CD4-positive, alpha-beta T cell treated with Interleukin-6 at 100 ng/mL for 8 hours (primary cell): ENCODE measurements at regions not wholly inside any gene's neighbourhood (a gene's known extent, or its start where the extent isn't known, plus 50 kb on each side); places are given as distances from the start of the nearest gene placed in this dataset.

Experiments
- DNase-seq: peaks from one replicate; pipeline ENCODE4 v3.0.0-alpha.2; 2020; ENCODE audit warnings: mixed read lengths, low spot score

DNA sequence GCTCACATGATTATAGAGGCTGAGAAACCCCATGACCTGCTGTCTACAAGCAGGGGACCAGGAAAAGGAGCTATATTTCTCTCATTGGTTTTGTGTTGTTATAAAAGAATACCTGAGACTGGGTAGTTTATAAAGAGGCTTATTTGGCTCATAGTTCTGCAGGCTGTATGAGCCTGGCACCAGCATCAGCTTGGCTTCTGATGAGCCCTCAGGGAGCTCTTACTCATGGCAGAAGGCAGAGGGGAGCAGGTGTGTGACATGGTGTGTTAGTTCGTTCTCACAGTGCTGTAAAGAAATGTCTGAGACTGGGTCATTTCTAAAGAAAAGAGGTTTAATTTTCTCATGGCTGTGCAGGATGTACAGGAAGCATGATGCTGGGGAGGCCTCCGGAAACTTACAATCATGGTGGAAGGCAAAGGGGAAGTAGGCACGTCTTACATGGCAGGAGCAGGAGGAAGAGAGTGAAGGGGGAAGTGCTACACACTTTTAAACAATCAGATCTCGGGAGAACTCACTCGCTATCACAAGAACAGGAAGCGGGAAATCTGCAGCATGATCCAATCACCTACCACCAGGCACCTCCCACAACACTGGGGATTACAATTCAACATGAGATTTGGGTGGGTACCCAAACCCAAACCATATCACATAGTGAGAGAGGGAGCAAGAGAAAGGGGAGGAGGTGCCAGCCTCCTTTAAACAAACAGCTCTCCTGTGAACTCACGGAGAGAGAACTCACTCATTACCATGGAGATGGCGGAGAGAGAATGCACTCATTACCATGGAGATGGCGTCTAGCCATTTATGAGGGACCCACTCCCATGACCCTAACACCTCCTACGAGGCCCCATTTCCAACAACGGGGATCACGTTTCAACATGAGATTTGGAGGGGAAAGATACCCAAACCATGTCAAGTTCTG is 133.4 kb downstream of the JCAD start:
- no peak for DNase-seq

DNA sequence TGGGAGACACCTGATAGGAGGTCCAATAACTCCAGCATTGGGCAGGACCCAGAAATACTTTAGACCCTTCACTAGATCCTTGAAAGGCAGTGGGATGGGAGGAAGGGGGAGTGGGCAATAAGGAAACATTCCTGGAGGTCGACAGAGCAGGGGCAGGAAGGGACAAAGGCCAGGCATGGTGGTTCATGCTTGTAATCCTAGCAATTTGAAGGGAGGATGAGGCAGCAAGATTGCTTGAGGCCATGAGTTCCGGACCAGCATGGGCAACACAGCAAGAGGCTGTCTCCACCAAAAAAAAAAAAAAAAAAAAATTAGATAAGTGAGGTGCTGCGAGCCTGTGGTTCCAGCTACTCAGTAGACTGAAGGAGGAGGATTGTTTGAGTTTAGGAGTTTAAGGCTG is 134.9 kb downstream of the JCAD start:
- DNase-seq: no peak

DNA sequence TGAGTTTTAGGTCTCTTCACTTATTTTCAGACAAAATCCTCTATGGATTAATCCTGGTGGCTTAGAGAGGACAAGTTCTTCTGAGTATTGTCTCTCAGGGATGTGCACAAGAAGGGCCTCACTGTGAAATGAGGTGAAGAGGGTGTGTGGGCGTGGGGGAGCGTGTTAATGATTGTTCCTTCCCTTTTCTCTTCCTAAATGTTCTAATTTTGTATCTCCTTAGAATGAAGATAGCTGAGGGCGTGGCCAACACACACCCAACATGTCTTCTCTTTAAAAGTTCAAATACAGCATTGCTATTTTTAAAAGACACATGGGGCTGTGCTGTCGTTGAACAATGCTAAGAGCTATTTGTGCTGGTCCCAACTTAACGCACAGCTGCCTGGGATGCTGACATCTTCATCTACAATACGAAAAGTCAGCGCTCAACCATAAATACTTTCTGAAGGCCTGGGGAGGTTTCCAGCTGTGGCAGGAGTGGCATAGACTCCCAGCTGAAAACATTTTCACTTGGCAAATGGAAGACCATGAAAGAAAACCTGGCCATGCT is 135.9 kb downstream of the JCAD start:
- DNase-seq: no peak

DNA sequence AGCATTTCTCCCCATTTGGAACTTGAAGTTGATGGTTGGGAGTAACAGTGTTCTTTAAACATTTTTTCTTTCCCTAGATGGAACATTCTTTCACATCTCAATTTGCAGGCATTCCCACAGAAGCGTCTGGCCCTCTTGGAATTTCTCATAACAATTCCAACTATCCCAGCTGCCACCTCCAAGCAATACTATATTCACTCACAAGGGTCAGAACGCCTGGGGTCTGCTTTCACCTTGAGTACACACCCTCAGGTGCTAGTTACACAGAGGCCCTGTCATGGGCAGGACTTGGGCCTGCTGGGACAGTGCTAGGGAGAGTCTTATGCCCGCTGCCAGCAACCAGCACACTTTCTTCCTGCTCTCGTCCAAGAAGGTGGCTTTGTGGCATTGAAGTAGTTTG is 136.5 kb downstream of the JCAD start:
- DNase-seq: no peak

DNA sequence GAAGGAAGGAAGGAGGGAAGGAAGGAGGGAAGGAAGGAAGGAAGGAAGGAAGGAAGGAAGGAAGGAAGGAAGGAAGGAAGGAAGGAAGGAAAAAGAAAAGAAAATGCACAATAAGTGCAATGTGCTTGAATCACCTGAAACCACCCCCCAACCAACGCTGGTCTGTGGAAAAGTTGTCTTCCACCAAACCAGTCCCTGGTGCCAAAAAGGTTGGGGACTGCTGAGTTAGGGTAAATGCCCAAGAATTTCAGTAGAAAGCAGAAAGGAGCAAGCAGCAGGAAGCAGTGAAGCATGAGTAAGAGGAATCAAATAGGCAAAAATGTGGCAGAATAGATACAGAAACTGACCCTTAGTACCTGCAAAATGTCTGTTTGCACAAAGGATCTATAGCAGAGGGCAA is 137.2 kb downstream of the JCAD start:
- DNase-seq: no peak

DNA sequence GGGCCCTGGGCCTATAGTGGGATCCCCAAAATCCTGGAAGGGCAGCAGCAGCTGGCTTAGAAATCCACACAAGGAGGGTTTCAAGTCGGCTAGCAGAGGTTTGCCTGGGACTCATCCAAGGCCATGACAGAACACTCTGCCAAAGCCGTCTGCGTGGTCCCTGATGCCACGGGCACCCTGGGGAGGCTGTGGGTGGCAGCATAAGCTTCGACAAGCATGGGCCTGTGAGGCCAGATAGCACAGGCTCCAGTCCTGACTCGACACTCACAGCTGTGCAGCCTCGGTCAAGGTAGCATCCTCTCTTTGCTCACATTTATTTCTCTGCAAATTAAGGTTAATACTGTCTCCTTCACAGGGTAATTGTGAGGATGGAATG is 138.3 kb downstream of the JCAD start:
- no peak for DNase-seq

DNA sequence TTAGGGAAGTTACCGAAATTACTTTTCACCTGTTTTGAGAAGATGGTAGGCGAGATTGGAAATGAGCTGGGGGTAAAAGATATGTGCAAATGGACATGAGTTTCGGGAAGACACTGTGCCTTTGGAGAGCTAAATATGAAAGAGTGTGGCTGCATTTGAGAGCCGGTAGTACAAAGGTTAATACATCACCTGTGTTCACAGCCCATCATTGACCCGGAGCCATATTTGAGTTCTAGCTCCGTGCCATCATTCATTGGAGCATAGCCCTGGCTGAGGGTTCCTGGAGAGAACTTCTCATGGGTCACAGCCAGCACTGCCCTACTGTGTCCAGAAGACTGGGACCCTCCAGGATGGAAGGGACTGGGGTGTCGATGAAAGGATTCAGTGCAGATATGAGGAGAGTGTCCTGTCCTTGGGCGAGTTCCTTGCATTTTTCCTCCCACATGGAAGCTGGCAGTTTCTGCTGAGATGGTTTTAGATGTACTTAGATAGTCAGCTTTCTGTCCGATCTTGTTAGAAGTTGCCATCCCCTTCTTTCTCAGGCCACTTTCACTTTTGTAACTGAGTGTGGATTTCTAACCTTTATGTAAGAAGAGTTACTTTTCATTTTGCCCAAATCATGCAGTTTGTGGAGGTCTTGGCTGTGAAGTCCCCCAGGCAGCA is 138.8 kb downstream of the JCAD start:
- no peak for DNase-seq

DNA sequence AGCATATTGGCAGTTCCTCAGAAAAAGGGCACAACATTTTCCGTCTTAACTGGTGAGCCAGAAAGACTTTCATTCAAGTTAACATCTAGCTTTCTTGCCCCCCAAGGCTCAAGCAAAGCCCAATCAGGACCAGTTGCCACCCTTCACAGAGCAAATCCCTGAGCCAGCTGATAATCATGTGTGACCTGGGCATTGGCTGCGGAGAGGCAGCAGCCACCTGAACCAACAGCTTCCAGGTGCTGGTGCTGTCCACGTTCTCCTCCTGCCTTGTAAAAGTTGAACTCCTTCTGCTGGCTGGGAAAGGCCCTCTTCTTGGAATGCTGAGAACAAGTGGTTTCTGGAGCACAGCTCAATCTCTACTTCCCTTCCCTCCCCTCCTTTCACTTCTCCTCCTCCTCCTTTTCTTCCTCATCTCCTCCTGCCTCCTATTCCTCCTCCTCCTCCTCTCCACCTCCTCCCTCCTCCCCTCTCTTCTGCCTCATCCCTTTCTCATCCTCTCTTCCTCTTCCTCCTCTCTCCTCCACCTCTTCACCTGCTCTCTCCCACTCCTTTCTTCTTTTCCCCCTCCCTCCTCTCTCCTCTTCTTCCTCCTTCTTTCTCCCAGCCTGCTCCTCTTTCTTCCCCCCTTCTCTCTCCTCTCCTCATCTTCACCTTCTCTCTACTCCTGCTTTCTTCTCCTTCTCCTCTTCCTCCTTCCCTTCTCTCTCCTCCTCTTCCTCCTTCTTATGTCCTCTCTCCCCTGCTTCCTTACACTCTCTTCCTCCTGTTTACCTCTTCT is 140.6 kb downstream of the JCAD start:
- no peak for DNase-seq

DNA sequence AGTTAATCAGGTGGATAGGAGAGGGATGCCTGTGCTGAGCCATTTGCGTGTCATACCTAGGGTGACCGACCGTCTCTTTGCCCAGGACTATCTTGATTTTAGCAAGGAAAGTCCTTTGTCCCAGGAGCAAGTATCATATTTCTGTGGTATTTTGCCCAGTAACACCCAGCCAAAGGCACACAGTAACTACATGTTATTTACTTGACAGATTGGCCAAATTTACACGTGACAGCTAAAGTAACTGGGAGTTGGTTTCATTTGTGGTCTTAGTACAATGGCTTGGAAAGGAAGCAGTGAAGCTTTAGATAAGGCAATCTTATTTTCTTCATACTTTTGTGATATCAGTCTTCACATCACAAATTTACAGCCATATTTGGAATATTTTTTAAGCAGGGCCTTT is 142.1 kb downstream of the JCAD start:
- DNase-seq: no peak

DNA sequence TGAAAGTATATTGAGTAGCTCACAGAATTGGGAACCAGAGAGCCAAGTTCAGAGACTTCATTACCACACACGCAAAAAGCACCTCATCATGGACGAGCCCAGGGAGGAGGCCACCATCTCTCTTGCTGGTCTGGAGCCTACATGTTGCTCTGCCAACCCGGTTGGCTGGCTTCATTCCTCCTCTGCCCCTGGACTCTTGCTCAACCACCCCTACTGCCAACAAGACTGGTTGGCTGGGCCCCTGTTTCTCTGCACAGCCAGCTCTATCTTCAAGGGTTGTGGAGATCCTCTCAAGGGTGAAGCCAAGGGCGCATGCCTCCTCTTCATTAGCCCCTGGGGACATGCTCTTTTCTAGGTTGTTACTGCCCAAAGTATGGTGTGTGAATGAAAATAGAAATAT is 142.7 kb downstream of the JCAD start:
- DNase-seq: no peak

DNA sequence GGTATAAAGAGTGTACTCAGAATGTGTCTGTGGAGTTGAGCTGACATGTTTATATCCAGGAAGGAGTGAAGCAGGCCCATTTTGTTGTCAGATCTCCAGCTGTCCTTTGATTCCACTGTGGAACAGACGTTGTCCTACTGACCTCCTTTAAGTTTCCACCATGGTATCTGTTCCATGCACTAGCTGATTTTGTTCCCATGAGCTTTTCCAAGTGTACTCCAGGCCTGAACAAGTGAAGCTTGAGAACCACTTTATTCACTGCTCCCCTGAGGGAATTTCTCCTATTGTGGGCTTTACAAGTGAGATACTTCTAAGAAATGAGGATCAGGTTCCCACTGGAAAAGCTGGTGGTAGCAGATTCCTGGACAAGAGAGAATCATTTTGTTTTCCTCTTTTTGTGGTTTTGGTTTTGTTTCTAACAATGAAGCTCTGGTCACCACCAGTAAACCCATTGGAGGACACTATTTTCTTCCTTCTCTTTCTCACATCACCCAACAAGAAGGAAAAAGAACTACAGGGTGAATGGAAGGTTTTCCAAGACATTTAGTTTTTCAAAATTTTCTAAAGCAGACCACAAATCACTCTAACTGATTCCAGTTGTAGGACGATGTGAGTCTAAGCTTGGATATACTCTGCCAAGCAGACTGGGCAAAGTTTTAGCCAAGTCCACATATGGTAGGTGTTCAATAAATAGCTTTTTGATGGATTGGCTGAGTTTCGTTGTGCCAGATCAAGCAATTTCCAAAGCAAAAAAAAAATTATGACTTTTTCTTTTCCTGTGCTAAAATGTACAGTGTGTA is 144.2 kb downstream of the JCAD start:
- DNase-seq: no peak

DNA sequence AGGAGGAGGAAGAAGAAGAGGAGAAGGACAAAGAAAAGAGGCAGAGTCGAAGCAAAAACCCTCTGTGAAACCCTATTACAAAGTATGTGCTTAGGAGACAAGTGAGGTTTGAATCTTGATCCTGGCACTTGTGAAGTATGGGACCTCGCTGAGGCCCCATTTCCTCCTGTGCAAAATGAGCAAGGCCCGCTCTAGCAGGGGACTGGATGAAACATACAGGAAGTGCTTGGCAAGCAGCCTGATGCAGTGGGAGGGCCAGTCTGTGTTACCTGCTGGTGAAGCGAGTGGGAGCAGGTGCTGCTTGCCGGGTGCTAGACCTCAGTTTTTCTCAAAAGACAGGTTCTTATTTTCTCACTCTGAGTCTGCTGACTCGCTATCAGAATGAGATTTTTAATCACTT is 150.4 kb downstream of the JCAD start:
- DNase-seq: peak; percentile 2

DNA sequence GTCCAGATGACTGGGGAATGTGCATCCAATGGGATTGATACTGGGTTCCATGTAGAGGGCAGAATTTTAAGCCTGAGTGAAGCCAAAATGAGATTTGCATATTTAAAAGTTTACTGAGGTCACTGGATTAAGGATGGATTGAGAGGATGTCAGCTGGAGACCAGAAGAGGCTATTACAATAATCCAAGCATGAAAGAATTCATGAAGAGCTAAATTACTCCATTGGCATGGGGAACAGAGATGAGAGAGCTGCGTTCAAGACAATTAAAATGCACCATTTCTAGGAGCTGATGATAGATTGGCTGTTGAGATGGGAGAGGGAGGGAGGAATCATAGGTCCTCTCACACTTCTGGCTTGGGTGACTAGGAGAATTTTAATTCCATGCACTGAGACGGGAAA is 158.5 kb downstream of the JCAD start:
- DNase-seq: no peak

DNA sequence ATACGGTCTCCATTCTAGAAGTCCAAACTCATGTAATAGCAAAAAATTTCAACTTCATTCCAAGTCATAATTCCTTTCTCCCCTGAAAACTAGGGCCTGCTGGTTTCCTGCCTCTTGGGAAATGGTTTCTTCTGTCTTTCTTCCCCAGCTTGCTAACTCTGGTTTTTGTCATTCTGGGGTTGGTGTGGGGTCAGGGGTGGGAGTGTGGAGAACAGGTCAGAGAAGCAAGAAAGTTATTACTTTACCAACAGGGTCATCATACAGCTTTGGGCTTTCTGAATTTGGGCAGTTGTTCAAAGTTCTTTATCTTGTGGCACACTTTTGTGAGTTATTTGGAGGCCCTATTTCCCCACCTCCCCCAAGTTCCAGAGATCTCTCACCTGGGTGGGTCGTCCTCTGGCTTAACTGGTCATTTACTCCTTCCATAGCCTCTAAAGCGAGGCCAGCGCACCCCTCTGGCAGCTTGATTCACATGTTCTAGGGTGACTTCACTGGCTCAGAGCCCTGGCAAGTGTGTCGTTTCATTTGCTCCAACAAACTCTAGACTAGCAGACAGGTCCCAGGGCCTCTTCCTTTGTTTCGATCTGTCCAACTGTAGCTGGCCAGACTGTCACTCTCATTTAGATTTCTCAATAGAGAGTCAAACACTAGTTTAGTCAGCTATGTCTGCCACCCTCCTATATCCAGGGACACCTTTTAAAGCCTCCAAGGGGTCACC is 161.2 kb downstream of the JCAD start:
- DNase-seq: no peak

DNA sequence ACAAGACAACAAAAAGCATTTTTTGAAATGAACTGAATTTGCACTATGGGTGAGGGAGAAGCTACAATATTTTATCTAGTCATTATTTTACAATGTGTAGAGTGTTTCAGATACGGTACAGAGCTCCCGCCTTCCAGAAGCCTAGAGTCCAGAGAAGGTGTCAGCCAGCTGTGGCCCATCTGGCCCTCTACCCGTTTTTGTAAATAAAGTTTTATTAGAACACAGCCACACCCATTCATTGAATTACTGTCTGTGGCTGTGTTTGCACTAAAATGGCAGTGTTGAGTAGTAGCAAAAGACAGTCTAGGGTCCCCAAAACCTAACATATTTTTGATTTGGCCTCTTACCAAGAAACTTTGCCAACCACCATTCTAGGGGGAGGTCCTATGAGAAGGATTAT is 162.0 kb downstream of the JCAD start:
- DNase-seq: no peak

DNA sequence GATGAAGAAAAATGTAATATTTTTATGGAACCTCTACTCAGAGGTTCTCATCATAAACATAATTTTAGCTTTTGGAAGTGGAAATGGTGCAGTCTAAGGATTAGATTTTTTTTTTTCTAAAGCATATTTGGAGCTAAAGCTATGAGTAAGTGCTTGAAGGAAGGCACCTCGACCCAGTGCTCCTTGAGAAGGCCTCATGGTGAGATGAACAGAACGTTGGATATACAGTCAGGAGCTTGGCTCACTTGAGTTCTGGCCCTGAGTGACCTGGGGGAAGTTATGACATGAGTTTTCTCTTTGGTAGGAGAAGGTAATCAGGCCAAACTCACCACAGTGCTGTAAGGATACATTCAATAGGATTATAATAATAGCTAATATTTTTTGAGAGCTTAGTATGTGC is 163.3 kb downstream of the JCAD start:
- no peak for DNase-seq

DNA sequence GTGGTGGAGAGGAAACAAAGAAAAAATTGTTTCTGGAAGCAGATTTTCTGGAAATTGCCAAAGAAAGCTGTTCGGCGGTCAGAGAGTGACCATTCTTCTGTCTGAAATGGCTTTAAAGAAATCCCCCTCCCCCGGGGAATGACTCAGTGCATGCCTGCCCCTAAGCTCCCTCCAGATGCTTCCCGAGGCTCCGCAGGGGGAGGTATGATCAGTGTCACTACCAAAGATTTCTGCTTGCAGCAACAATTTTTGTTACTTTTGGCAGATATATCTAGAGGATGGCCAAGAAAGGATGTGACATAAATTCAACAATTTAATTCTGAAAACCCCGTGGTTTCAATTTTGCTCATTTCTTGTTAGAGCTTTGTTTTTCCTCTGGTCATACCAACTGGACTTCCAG is 163.9 kb downstream of the JCAD start:
- DNase-seq: no peak

DNA sequence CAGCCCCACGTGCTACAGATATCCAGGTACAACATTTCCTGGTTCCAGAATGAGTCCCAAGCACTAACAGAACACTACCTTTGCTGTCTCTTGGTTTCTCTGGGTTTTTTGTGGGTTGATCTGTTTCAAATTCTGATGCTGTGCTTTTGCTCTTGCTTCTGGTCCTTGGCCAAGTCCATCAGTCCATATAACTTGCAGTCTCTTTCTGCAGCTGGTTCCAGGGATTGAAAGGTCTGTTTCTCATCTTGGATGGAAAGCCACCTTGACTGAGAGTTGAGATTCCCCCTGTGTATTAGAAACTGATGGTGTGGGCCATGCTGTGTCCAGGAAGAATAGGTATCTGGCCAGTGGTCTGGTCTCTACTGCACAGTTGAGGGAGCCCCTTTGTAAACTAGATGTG is 171.1 kb downstream of the JCAD start:
- DNase-seq: no peak

DNA sequence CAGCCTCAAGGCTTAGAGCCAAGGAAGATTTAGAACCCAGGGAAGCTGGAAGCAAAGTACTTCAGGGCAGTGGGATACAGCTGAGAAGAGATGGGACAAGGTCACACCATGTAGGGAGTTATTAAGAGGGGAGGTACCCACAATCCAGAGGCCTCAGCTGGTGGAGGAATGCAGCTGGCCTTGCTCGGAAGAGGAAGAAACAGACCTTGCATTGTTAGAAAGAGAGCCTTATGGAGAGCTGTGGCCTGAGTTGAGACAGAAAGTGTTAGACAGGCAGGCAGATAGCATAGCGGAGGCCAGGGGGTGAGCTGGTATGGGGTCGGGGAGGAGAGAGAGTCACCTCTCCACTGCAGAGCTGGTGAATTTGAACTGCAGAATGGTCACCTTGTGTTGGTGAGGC is 173.1 kb downstream of the JCAD start:
- no peak for DNase-seq

DNA sequence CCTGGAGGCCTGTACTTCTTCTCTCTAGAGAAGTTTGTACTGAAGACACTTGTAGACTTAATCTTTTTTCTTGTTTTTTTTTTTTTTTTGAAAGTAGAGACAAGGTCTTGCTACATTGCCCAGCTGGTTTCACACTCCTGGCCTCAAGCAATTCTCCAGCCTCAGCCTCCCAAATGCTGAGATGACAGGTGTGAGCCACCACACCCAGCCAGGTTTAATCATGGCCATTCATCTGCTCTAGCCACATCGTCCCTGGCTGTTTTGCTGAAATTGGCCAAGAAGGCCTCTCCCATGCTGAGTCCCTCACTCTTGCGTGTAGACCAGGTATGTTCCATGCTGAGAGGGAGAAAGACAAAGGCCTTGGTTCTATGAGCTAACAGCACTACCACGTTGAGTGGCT is 176.2 kb downstream of the JCAD start:
- DNase-seq: no peak

DNA sequence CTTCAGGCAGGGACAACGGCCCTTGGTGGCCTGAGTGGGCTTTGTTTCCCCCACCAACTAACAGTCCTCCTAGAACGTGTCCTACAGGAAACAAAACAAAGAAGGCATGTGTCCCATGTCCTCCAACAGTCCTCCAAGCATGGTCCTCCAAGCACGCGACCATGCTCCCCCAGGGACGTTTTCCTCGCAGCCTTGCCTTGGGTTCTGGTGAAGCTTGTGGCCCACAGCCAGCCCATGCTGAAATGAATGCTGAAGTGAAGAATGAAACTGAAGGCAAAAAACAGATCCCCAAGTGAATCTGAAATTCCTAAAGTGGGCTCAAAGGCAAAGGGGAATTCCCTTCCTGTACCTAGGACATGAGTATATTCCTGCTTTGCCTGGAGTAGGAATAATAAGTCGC is 176.6 kb downstream of the JCAD start:
- no peak for DNase-seq
